ENCODE measurements at regions not wholly inside any gene's neighbourhood (a gene's known extent, or its start where the extent isn't known, plus 50 kb on each side); places are given as distances from the start of the nearest gene placed in this dataset.

DNA sequence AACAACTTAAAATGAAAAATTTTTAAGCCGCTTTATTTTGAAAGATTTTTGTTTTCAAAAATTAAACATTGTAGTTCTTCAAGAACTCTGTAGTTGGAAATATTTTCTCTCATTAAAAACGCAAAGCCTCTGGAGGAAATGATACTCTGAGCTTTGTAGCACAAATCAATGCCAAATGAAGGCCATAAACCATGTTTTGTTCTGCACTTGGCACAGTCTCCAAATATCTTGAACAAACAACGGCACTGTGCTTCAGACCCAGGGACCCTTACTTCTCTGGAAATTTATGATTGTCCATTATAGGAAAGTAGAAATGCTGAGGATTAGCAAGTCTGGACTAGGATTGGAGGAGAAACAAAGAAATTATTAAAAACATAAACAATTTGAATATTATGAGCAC is 160.8 kb upstream of the BMP4 start:
- Histone ChIP-seq H3K27me3 (ENCODE audit: control insufficient read depth, extremely low read depth, insufficient read depth, low read length) (no peaks in the 10 kb centered on the region), H3K9me3 (ENCODE audit: control insufficient read depth, low read depth, low read length) (no peaks in the 10 kb centered on the region), H3K4me3 (ENCODE audit: control insufficient read depth in 2 of 3, extremely low read depth in 1 of 3, insufficient read depth in 2 of 3, low read depth in 1 of 3, low read length in 3 of 3) (no peak overlapping the region), H3K9ac (ENCODE audit: control insufficient read depth, extremely low read depth, insufficient read depth, low read length) (no peak overlapping the region), H3K36me3 (ENCODE audit: control insufficient read depth in 2 of 2, extremely low read depth in 1 of 2, insufficient read depth in 2 of 2, low read length in 2 of 2) (no peaks in the 10 kb centered on the region), H3K9me1 (ENCODE audit: control insufficient read depth, extremely low read depth, insufficient read depth, low read length) (no peaks in the 10 kb centered on the region), H3K79me2 (ENCODE audit: control insufficient read depth, insufficient read depth, low read length) (no peaks in the 10 kb centered on the region), H3K4me1 (ENCODE audit: control insufficient read depth, extremely low read depth, insufficient read depth, low read length) (peaks cover 21% of the 10 kb centered on the region), H4K20me1 (ENCODE audit: control insufficient read depth, extremely low read depth, insufficient read depth, low read length) (no peaks in the 10 kb centered on the region), H3K4me2 (ENCODE audit: control insufficient read depth, extremely low read depth, insufficient read depth, low read depth, low read length) (no peak overlapping the region), H3K27ac (ENCODE audit: control insufficient read depth, insufficient read depth, low read length) (no peak overlapping the region), H2AFZ (ENCODE audit: control insufficient read depth, low read length) (no peak overlapping the region)
- dilution Hi-C loops (cut with MboI; ENCODE audit: extremely low pct_ligation_motif_present, low sequenced_read_pairs) = no loop called here
- TF ChIP-seq, protein P1, sequence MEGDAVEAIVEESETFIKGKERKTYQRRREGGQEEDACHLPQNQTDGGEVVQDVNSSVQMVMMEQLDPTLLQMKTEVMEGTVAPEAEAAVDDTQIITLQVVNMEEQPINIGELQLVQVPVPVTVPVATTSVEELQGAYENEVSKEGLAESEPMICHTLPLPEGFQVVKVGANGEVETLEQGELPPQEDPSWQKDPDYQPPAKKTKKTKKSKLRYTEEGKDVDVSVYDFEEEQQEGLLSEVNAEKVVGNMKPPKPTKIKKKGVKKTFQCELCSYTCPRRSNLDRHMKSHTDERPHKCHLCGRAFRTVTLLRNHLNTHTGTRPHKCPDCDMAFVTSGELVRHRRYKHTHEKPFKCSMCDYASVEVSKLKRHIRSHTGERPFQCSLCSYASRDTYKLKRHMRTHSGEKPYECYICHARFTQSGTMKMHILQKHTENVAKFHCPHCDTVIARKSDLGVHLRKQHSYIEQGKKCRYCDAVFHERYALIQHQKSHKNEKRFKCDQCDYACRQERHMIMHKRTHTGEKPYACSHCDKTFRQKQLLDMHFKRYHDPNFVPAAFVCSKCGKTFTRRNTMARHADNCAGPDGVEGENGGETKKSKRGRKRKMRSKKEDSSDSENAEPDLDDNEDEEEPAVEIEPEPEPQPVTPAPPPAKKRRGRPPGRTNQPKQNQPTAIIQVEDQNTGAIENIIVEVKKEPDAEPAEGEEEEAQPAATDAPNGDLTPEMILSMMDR (optimal IDR thresholded peaks at IDR 0.05 in 1 of 3, IDR thresholded peaks at IDR 0.05 in 1 of 3, conservative IDR thresholded peaks at IDR 0.05 in 1 of 3; ENCODE audit: extremely low read depth in 1 of 3, insufficient read depth in 2 of 3, low read length in 3 of 3) = no peak
- no peak for TF ChIP-seq EZH2 (IDR thresholded peaks at IDR 0.05; ENCODE audit: low read length)
- DNase-seq (ENCODE audit: low read depth, low spot score) (no peak), FAIRE-seq (no peak)

DNA sequence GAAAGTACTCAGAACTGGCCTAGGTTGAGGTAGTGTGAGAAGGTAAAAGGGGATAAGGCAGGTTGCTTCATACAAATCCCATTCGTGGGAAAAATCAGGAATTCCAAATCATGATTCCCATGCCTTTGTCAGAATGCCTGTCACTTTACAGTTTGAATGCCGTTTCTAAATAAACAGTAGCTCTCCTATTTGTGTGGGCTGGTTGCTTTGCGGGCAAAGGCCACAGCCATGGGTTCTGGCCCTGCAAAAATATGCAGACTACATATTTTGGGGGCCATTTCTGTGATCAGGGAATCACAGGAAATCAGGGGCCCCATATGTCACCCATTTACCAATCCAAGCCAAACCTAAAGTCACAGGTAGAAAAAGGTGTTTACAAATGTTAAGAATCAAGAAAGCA is 161.3 kb upstream of the BMP4 start:
- no peaks in the 10 kb centered on the region for H3K79me2 ChIP-seq (ENCODE audit: control insufficient read depth, insufficient read depth, low read length)
- H3K4me1 ChIP-seq (ENCODE audit: control insufficient read depth, extremely low read depth, insufficient read depth, low read length) = peaks cover 21% of the 10 kb centered on the region
- H3K36me3 ChIP-seq (ENCODE audit: control insufficient read depth in 2 of 2, extremely low read depth in 1 of 2, insufficient read depth in 2 of 2, low read length in 2 of 2) = no peaks in the 10 kb centered on the region
- H3K9ac ChIP-seq (ENCODE audit: control insufficient read depth, extremely low read depth, insufficient read depth, low read length) = no peak overlapping the region
- dilution Hi-C loops (cut with MboI; ENCODE audit: extremely low pct_ligation_motif_present, low sequenced_read_pairs) = no loop called here
- FAIRE-seq (no peak), DNase-seq (ENCODE audit: low read depth, low spot score) (no peak)
- no peaks in the 10 kb centered on the region for H3K27me3 ChIP-seq (ENCODE audit: control insufficient read depth, extremely low read depth, insufficient read depth, low read length)
- TF ChIP-seq, protein P1 (optimal IDR thresholded peaks at IDR 0.05 in 1 of 3, IDR thresholded peaks at IDR 0.05 in 1 of 3, conservative IDR thresholded peaks at IDR 0.05 in 1 of 3; ENCODE audit: extremely low read depth in 1 of 3, insufficient read depth in 2 of 3, low read length in 3 of 3) = no peak
- H2AFZ ChIP-seq (ENCODE audit: control insufficient read depth, low read length) = no peak overlapping the region
- H3K4me2 ChIP-seq (ENCODE audit: control insufficient read depth, extremely low read depth, insufficient read depth, low read depth, low read length) = no peak overlapping the region
- H4K20me1 ChIP-seq (ENCODE audit: control insufficient read depth, extremely low read depth, insufficient read depth, low read length) = no peaks in the 10 kb centered on the region
- no peaks in the 10 kb centered on the region for H3K9me3 ChIP-seq (ENCODE audit: control insufficient read depth, low read depth, low read length)
- no peak overlapping the region for H3K4me3 ChIP-seq (ENCODE audit: control insufficient read depth in 2 of 3, extremely low read depth in 1 of 3, insufficient read depth in 2 of 3, low read depth in 1 of 3, low read length in 3 of 3)
- no peak overlapping the region for H3K27ac ChIP-seq (ENCODE audit: control insufficient read depth, insufficient read depth, low read length)
- H3K9me1 ChIP-seq (ENCODE audit: control insufficient read depth, extremely low read depth, insufficient read depth, low read length) = no peaks in the 10 kb centered on the region
